Uterus (tissue), 3 donors: ENCODE measurements at regions not wholly inside any gene's neighbourhood (a gene's known extent, or its start where the extent isn't known, plus 50 kb on each side); places are given as distances from the start of the nearest gene placed in this dataset.
"Not testable (repeated sequence)": the region's sequence is repeated elsewhere in the genome, so short reads cannot be mapped to it uniquely, and the experiment has no call there.

ENCODE experiments used
- DNase-seq, 2 donors: peaks; one replicate each; pipeline ENCODE4 v3.0.0-alpha.2; 2019 to 2020
- H3K27ac ChIP-seq, 2 donors: fragments of 200-600 bp; sonication (generic); 1 replicate in 1 of 2; 2 replicates in 1 of 2; pipeline ENCODE4 v1.5.1; 2016 to 2018
- H3K27me3 ChIP-seq, 2 donors: fragments of 200-600 bp; sonication (generic); one replicate each; pipeline ENCODE4 v1.5.1; 2018 to 2019; ENCODE audit warnings: control low read depth in 1 of 2
- H3K36me3 ChIP-seq, 2 donors: fragments of 200-600 bp; sonication (generic); one replicate each; pipeline ENCODE4 v1.5.1; 2019; ENCODE audit warnings: control low read depth in 1 of 2
- H3K4me1 ChIP-seq, 2 donors: fragments of 200-600 bp; sonication (generic); one replicate each; pipeline ENCODE4 v1.5.1; 2018 to 2019; ENCODE audit warnings: control low read depth in 1 of 2
- H3K4me3 ChIP-seq, 2 donors: fragments of 200-600 bp; sonication (generic); 1 replicate in 1 of 2; 2 replicates in 1 of 2; pipeline ENCODE4 v1.5.1; 2018 to 2019; ENCODE audit warnings: mild to moderate bottlenecking in 1 of 2
- H3K9me3 ChIP-seq, 2 donors: fragments of 200-600 bp; sonication (generic); one replicate each; pipeline ENCODE4 v1.5.1; 2019; ENCODE audit warnings: control low read depth in 1 of 2
- POLR2A ChIP-seq, 2 donors: fragments of 450-650 bp; IDR thresholded peaks; one replicate each; pipeline ENCODE4 v1.6.1; 2016; ENCODE audit warnings: antibody characterized with exemption in 2 of 2, mild to moderate bottlenecking in 1 of 2, moderate library complexity in 1 of 2
- intact Hi-C: fragments of 100-400 bp; cut with DNase I; formaldehyde crosslinking; loops from one replicate; pipeline ENCODE4 v1.15.1; 2023; ENCODE audit warnings: low total_unique reads
- TF ChIP-seq, protein P1 (sequence below), 4 experiments: fragments of 200-600 bp in 2 of 4; fragments of 450-650 bp in 2 of 4; sonication (generic) in 2 of 4; IDR thresholded peaks; one replicate each; pipeline ENCODE4 v1.5.1; 2016 to 2019; ENCODE audit warnings: antibody characterized with exemption in 4 of 4, mild to moderate bottlenecking in 2 of 4, moderate library complexity in 1 of 4
- donor health status: DM: yes; HTN: yes; CAD: no.

DNA sequence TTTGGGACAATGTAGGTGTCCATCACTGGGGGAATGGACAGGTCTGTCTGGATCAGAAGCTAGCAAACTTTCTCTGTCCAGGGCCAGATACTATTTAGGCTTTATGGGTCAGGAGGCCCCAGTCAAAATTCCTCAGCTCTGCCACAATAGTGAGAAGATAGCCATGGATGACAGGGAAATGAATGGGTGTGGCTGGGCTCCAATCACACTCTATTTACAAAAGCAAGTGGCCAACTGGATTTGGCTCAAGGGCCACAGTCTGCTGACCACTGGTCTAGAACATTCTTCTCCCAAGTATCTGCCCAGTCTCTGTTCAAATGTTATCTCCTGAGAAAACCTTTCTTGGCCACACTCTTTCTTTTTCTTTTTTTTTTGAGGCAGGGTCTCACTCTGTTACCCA is 339.9 kb downstream of the SOX9 start:
- H3K36me3 ChIP-seq: no peaks in the 10 kb centered on the region
- intact Hi-C loops: no loop called here
- no peak overlapping the region for H3K27ac ChIP-seq
- no peaks in the 10 kb centered on the region for H3K9me3 ChIP-seq
- no peaks in the 10 kb centered on the region for H3K4me1 ChIP-seq
- H3K4me3 ChIP-seq: no peak overlapping the region
- no peak for DNase-seq
- no peaks in the 10 kb centered on the region for H3K27me3 ChIP-seq
- TF ChIP-seq POLR2A (IDR thresholded peaks at IDR 0.05): no peak
- TF ChIP-seq, protein P1, sequence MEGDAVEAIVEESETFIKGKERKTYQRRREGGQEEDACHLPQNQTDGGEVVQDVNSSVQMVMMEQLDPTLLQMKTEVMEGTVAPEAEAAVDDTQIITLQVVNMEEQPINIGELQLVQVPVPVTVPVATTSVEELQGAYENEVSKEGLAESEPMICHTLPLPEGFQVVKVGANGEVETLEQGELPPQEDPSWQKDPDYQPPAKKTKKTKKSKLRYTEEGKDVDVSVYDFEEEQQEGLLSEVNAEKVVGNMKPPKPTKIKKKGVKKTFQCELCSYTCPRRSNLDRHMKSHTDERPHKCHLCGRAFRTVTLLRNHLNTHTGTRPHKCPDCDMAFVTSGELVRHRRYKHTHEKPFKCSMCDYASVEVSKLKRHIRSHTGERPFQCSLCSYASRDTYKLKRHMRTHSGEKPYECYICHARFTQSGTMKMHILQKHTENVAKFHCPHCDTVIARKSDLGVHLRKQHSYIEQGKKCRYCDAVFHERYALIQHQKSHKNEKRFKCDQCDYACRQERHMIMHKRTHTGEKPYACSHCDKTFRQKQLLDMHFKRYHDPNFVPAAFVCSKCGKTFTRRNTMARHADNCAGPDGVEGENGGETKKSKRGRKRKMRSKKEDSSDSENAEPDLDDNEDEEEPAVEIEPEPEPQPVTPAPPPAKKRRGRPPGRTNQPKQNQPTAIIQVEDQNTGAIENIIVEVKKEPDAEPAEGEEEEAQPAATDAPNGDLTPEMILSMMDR (IDR thresholded peaks at IDR 0.05): no peak

DNA sequence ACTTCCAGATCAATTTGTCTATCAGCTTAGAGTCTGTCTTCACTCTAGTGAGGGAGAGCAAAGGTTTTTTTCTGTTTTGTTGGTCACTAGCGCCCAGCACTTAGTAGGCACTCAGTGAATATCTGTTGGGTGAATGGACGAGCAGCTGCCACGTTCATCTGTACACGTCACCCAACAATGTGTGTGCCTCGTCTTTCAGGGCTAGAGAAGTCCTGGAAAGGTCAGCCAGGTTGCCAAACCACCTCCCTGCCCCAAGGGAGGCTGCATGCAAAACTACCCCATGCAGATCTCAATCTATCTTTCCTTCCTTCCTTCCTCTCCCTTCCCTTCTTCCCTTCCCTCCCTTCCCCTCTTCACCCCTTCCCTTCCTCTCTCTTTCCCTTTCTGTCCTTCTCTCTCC is 340.9 kb downstream of the SOX9 start:
- no peak overlapping the region for H3K4me3 ChIP-seq
- H3K27ac ChIP-seq: no peak overlapping the region
- intact Hi-C loops: no loop called here
- H3K36me3 ChIP-seq: no peaks in the 10 kb centered on the region
- DNase-seq: no peak
- no peaks in the 10 kb centered on the region for H3K27me3 ChIP-seq
- TF ChIP-seq POLR2A (IDR thresholded peaks at IDR 0.05): no peak
- TF ChIP-seq, protein P1 (IDR thresholded peaks at IDR 0.05): no peak
- H3K4me1 ChIP-seq: no peaks in the 10 kb centered on the region
- no peaks in the 10 kb centered on the region for H3K9me3 ChIP-seq

DNA sequence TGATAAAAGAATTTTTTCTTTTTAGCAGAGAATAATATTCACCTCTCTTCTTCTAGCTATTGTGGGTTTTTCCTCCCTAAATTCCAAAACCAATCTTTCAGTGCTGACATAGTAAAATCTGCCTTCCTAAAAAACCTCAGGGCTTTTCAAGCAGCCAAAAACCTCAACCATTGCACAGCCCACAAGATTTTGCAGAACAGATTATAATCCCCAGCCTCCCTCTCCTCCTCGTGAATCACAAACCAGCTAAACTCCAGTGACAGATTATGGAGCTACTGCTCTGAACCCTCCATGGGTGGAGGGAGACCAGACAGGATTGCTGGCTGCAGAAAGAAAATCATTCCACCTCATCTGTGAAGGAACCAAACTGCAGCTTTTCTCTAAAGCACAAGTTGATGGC is 341.6 kb downstream of the SOX9 start:
- H3K36me3 ChIP-seq: no peaks in the 10 kb centered on the region
- TF ChIP-seq, protein P1 (IDR thresholded peaks at IDR 0.05): no peak
- no peak for TF ChIP-seq POLR2A (IDR thresholded peaks at IDR 0.05)
- intact Hi-C loops: no loop called here
- H3K27me3 ChIP-seq: no peaks in the 10 kb centered on the region
- no peak for DNase-seq
- no peak overlapping the region for H3K27ac ChIP-seq
- no peak overlapping the region for H3K4me3 ChIP-seq
- no peaks in the 10 kb centered on the region for H3K9me3 ChIP-seq
- H3K4me1 ChIP-seq: no peaks in the 10 kb centered on the region

DNA sequence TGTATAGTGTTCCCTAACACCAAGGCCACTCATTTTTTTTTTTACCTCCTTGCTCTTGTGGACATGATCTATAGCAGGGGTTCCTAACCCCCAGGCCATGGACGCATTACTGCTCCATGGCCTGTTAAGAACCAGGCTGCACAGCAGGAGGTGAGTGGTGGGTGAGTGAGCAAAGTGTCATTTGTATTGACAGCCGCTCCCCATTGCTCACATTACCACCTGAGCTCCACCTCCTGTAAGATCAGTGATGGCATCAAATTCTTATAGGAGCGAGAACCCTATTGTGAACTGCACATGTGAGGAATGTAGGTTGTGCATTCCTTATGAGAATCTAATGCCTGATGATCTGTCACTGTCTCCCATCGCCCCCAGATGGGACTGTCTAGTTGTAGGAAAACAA is 342.0 kb downstream of the SOX9 start:
- DNase-seq: no peak
- intact Hi-C loops: no loop called here
- H3K9me3 ChIP-seq: no peaks in the 10 kb centered on the region
- H3K4me1 ChIP-seq: no peaks in the 10 kb centered on the region
- H3K36me3 ChIP-seq: no peaks in the 10 kb centered on the region
- no peaks in the 10 kb centered on the region for H3K27me3 ChIP-seq
- TF ChIP-seq, protein P1 (IDR thresholded peaks at IDR 0.05): no peak
- no peak for TF ChIP-seq POLR2A (IDR thresholded peaks at IDR 0.05)
- H3K27ac ChIP-seq: no peak overlapping the region
- no peak overlapping the region for H3K4me3 ChIP-seq

DNA sequence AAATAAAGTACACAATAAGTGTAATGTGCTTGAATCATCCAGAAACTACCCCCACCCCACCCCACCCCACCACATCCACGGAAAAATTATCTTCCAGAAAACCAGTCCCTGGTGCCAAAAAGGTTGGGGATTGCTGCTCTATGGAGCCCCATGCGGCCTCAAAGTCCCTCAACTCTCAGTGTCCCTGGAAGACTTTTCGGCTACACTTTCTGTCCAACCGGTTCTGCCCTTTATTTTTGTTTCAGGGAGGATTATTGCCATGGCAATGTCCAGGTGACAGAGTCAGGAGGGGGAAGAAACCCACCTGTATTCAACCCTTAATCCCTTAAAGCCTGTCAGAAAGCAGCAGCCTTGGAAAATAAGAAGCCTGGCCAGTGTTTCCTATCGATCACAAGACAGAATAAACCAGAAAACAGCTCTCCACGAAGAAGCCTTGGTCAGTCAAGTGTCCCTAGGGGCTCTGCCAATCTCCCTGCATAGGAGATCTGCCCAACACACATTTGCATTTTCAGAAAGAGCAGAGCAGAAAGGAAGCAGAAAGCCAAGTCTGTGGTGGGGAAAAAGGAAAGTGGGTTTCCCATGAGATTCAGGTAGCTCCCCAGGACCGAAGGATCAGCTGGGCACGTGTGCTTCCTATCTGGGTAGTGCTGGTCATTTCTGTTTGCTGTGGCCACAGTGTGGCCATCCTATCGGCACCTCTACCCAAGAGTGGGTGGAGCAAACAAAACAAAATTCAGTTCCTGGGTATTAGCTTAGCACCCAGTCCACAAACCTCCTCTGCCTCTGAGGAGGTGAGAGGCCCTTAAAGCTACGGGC is 342.7 kb downstream of the SOX9 start:
- DNase-seq: no peak
- no peak overlapping the region for H3K4me3 ChIP-seq
- intact Hi-C loops: no loop called here
- no peak overlapping the region for H3K27ac ChIP-seq
- H3K4me1 ChIP-seq: no peaks in the 10 kb centered on the region
- no peaks in the 10 kb centered on the region for H3K36me3 ChIP-seq
- H3K9me3 ChIP-seq: no peaks in the 10 kb centered on the region
- TF ChIP-seq, protein P1 (IDR thresholded peaks at IDR 0.05): no peak
- no peak for TF ChIP-seq POLR2A (IDR thresholded peaks at IDR 0.05)
- H3K27me3 ChIP-seq: no peaks in the 10 kb centered on the region

DNA sequence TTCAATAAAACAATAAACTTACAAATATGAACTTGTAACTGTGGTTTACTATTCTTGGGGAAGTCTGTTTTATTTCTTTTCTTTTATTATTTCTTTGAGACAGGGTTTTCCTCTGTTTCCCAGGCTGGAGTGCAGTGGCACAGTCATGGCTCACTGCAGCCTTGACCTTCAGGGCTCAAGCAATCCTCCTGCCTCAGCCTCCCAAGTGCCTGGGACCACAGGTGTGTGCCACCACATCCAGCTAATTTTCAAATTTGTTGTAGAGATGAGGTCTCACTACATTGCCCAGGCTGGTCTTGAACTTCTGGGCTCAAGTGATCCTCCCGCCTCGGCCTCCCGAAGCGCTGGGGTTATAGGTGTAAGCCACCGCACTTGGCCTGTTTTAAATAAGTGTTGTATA is 343.4 kb downstream of the SOX9 start:
- H3K27me3 ChIP-seq, H3K4me1 ChIP-seq, DNase-seq, H3K27ac ChIP-seq, intact Hi-C loops, H3K36me3 ChIP-seq, H3K4me3 ChIP-seq, H3K9me3 ChIP-seq: not testable (repeated sequence)
